H1 (cell line): ENCODE measurements at regions not wholly inside any gene's neighbourhood (a gene's known extent, or its start where the extent isn't known, plus 50 kb on each side); places are given as distances from the start of the nearest gene placed in this dataset.

Experiments
- CTCF ChIA-PET: fragments of 300-600 bp; sonication (Branson Sonifier 250); formaldehyde crosslinking; loops from one replicate; lab custom pipeline; 2021; ENCODE audit not compliant: partially characterized antibody; lab: Charles Lee
- POLR2A ChIA-PET: fragments of 300-600 bp; sonication (Branson Sonifier 250); formaldehyde crosslinking; loops from one replicate; lab custom pipeline; 2021; ENCODE audit warnings: inconsistent platforms; ENCODE audit not compliant: partially characterized antibody; lab: Charles Lee
- DNase-seq, 2 experiments: peaks; one replicate each; pipeline versions ENCODE4 v3.0.0 to v3.0.0-alpha.2; 2010 to 2022; ENCODE audit warnings: low spot score in 2 of 2, low read depth in 1 of 2, mixed read lengths in 1 of 2
- FAIRE-seq: peaks from 2 replicates; lab custom pipeline; 2011; peaks lifted over from hg19 to GRCh38; lab: Jason Lieb, UNC
- H2AFZ ChIP-seq: 2 replicates; pipeline ENCODE4 v1.8.1; 2012; ENCODE audit warnings: low read length, inconsistent platforms
- H2AK5ac ChIP-seq: 2 replicates; pipeline ENCODE4 v1.6.1; 2013; ENCODE audit warnings: low read depth, low read length
- H2BK120ac ChIP-seq: replicated peaks from 2 replicates; pipeline ENCODE3; 2013; ENCODE audit warnings: low read depth, low read length, inconsistent platforms
- H2BK12ac ChIP-seq: 2 replicates; pipeline ENCODE4 v1.6.1; 2013; ENCODE audit warnings: low read depth, low read length
- H2BK15ac ChIP-seq: 2 replicates; pipeline ENCODE4 v1.6.1; 2013; ENCODE audit warnings: low read length
- H2BK20ac ChIP-seq: 2 replicates; pipeline ENCODE4 v1.6.1; 2013; ENCODE audit warnings: low read length
- H2BK5ac ChIP-seq: 2 replicates; pipeline ENCODE4 v1.6.1; 2013; ENCODE audit warnings: low read depth, low read length
- H3K14ac ChIP-seq: 2 replicates; pipeline ENCODE4 v1.6.1; 2013; ENCODE audit warnings: inconsistent platforms; ENCODE audit not compliant: insufficient read length
- H3K18ac ChIP-seq: 2 replicates; pipeline ENCODE4 v1.6.1; 2013; ENCODE audit warnings: low read length; ENCODE audit errors: extremely low read depth
- H3K23ac ChIP-seq: 2 replicates; pipeline ENCODE4 v1.6.1; 2013; ENCODE audit warnings: inconsistent platforms; ENCODE audit not compliant: insufficient read length
- H3K23me2 ChIP-seq: 2 replicates; pipeline ENCODE4 v1.6.1; 2013; ENCODE audit warnings: low read depth, low read length
- H3K27ac ChIP-seq: 2 replicates; pipeline ENCODE4 v1.6.1; 2011; ENCODE audit warnings: low read depth, low read length, inconsistent platforms
- H3K27me3 ChIP-seq, 4 experiments: replicated peaks in 1 of 4; 1 replicate in 1 of 4; 2 replicates in 3 of 4; pipeline versions ENCODE4 v1.6.1 to v1.8.1; 2011 to 2013; ENCODE audit warnings: low read length in 3 of 4, mild to moderate bottlenecking in 3 of 4, inconsistent platforms in 2 of 4, mixed read lengths in 2 of 4, moderate library complexity in 1 of 4; ENCODE audit not compliant: control insufficient read depth in 3 of 4, insufficient read depth in 3 of 4; ENCODE audit errors: extremely low read depth in 1 of 4
- H3K36me3 ChIP-seq, 4 experiments: 2 replicates each; pipeline versions ENCODE4 v1.6.1 to v1.8.1; 2011 to 2013; ENCODE audit warnings: mild to moderate bottlenecking in 4 of 4, low read length in 3 of 4, moderate library complexity in 2 of 4, control low read depth in 1 of 4, inconsistent platforms in 1 of 4; ENCODE audit not compliant: insufficient read depth in 4 of 4, control insufficient read depth in 2 of 4
- H3K4ac ChIP-seq: replicated peaks from 2 replicates; pipeline ENCODE3; 2013; ENCODE audit warnings: low read length, low read depth, mixed read lengths, inconsistent platforms; ENCODE audit not compliant: insufficient read length
- H3K4me1 ChIP-seq, 4 experiments: replicated peaks in 1 of 4; 1 replicate in 1 of 4; 2 replicates in 3 of 4; pipeline versions ENCODE4 v1.6.1 to v1.8.1; 2011 to 2013; ENCODE audit warnings: low read length in 3 of 4, inconsistent platforms in 2 of 4, mixed read lengths in 1 of 4; ENCODE audit not compliant: insufficient read depth in 4 of 4, control insufficient read depth in 3 of 4
- H3K4me2 ChIP-seq, 2 experiments: 2 replicates each; pipeline versions ENCODE4 v1.6.1 to v1.8.1; 2011 to 2013; ENCODE audit warnings: low read depth in 2 of 2, low read length in 2 of 2, control low read depth in 1 of 2, inconsistent platforms in 1 of 2, mild to moderate bottlenecking in 1 of 2; ENCODE audit not compliant: insufficient read depth in 1 of 2
- H3K4me3 ChIP-seq, 4 experiments: fragments of 200-600, 300-600 bp in 1 of 4; sonication (generic), shearing (Covaris generic), sonication (Bioruptor Twin) in 1 of 4; 2 replicates each; pipeline versions ENCODE4 v1.5.1 to v1.8.1; 2011 to 2016; ENCODE audit warnings: low read length in 4 of 4, low read depth in 3 of 4, control low read depth in 2 of 4, inconsistent platforms in 2 of 4, mild to moderate bottlenecking in 2 of 4, mixed read lengths in 1 of 4, moderate library complexity in 1 of 4; ENCODE audit not compliant: insufficient read depth in 2 of 4; ENCODE audit errors: extremely low read depth in 1 of 4
- H3K56ac ChIP-seq: replicated peaks from 2 replicates; pipeline ENCODE3; 2013; ENCODE audit warnings: low read depth, mild to moderate bottlenecking, mixed read lengths, low read length, inconsistent platforms; ENCODE audit not compliant: insufficient read length
- H3K79me1 ChIP-seq: 2 replicates; pipeline ENCODE4 v1.6.1; 2013; ENCODE audit warnings: low read depth, low read length, control low read depth
- H3K79me2 ChIP-seq, 2 experiments: 2 replicates each; pipeline versions ENCODE4 v1.6.1 to v1.8.1; 2012 to 2013; ENCODE audit warnings: low read length in 2 of 2, mild to moderate bottlenecking in 2 of 2, inconsistent platforms in 1 of 2; ENCODE audit not compliant: insufficient read depth in 2 of 2, control insufficient read depth in 1 of 2
- H3K9ac ChIP-seq, 4 experiments: replicated peaks in 1 of 4; 1 replicate in 1 of 4; 2 replicates in 3 of 4; pipeline versions ENCODE4 v1.6.1 to v1.8.1; 2011 to 2013; ENCODE audit warnings: low read depth in 3 of 4, low read length in 3 of 4, control low read depth in 2 of 4, mild to moderate bottlenecking in 2 of 4, moderate library complexity in 2 of 4, inconsistent platforms in 1 of 4; ENCODE audit errors: extremely low read depth in 1 of 4
- H3K9me3 ChIP-seq, 2 experiments: 2 replicates each; pipeline versions ENCODE4 v1.6.1 to v1.8.1; 2012 to 2013; ENCODE audit warnings: mild to moderate bottlenecking in 2 of 2, moderate library complexity in 2 of 2, control low read depth in 1 of 2, inconsistent platforms in 1 of 2, low read depth in 1 of 2, low read length in 1 of 2, mixed read lengths in 1 of 2; ENCODE audit not compliant: insufficient read depth in 2 of 2
- H4K20me1 ChIP-seq, 2 experiments: replicated peaks in 1 of 2; 2 replicates each; pipeline versions ENCODE3 to v1.8.1; 2011 to 2013; ENCODE audit warnings: inconsistent platforms in 2 of 2, low read length in 2 of 2, mild to moderate bottlenecking in 1 of 2; ENCODE audit not compliant: insufficient read depth in 2 of 2, control insufficient read depth in 1 of 2
- H4K5ac ChIP-seq: 2 replicates; pipeline ENCODE4 v1.6.1; 2013; ENCODE audit warnings: low read length, low read depth, mixed read lengths, inconsistent platforms; ENCODE audit not compliant: insufficient read length
- H4K8ac ChIP-seq: 2 replicates; pipeline ENCODE4 v1.8.0; 2013; ENCODE audit warnings: mild to moderate bottlenecking, moderate library complexity, low read length, inconsistent platforms; ENCODE audit not compliant: insufficient read depth; ENCODE audit errors: extremely low read depth
- H4K91ac ChIP-seq: replicated peaks from 2 replicates; pipeline ENCODE3; 2013; ENCODE audit warnings: low read length, mixed read lengths, inconsistent platforms; ENCODE audit not compliant: insufficient read length
- CHD1 ChIP-seq: IDR thresholded peaks from 2 replicates; pipeline ENCODE4 v1.6.1; 2012; ENCODE audit warnings: low read depth, low read length, improper control_type of control experiment
- CREB1 ChIP-seq: IDR thresholded peaks from 2 replicates; pipeline ENCODE4 v1.6.1; 2012; ENCODE audit warnings: inconsistent platforms
- E2F6 ChIP-seq: IDR thresholded peaks from 2 replicates; pipeline ENCODE4 v1.6.1; 2012; ENCODE audit warnings: inconsistent platforms
- EZH2 ChIP-seq: fragments of 200-600 bp; sonication (generic); IDR thresholded peaks from 2 replicates; pipeline ENCODE4 v1.7.1; 2012; ENCODE audit warnings: low read depth, mild to moderate bottlenecking, moderate library complexity, low read length, inconsistent platforms; ENCODE audit not compliant: severe bottlenecking
- FOSL1 ChIP-seq: IDR thresholded peaks from 2 replicates; pipeline ENCODE4 v1.6.1; 2011; ENCODE audit warnings: mild to moderate bottlenecking, low read depth, low read length, moderate library complexity; ENCODE audit not compliant: insufficient read depth
- GTF2F1 ChIP-seq: IDR thresholded peaks from 2 replicates; pipeline ENCODE4 v1.6.1; 2012; ENCODE audit warnings: low read depth, low read length, improper control_type of control experiment, borderline replicate concordance
- NANOG ChIP-seq: IDR thresholded peaks from 2 replicates; pipeline ENCODE4 v1.6.1; 2011; ENCODE audit warnings: low read length, low read depth, mild to moderate bottlenecking, inconsistent platforms; ENCODE audit not compliant: insufficient read depth, poor library complexity, severe bottlenecking
- NRF1 ChIP-seq: IDR thresholded peaks from 2 replicates; pipeline ENCODE4 v1.6.1; 2011; ENCODE audit warnings: mild to moderate bottlenecking, low read depth, low read length, improper control_type of control experiment
- RAD21 ChIP-seq, 2 experiments: IDR thresholded peaks in 1 of 2; conservative IDR thresholded peaks in 1 of 2; 2 replicates each; pipeline ENCODE4 v1.6.1; 2011; ENCODE audit warnings: low read depth in 2 of 2, low read length in 2 of 2, improper control_type of control experiment in 1 of 2, inconsistent platforms in 1 of 2, mild to moderate bottlenecking in 1 of 2, moderate library complexity in 1 of 2
- RBBP5 ChIP-seq: IDR thresholded peaks from 2 replicates; pipeline ENCODE4 v1.7.1; 2012; ENCODE audit warnings: low read depth, mild to moderate bottlenecking, inconsistent platforms, low read length, moderate library complexity, borderline replicate concordance
- RFX5 ChIP-seq: IDR thresholded peaks from 2 replicates; pipeline ENCODE4 v1.6.1; 2011; ENCODE audit warnings: low read depth, low read length, improper control_type of control experiment, borderline replicate concordance
- RNF2 ChIP-seq: fragments of 200-900, 300-1000 bp; sonication (generic); IDR thresholded peaks from 2 replicates; pipeline ENCODE4 v1.7.1; 2016; ENCODE audit warnings: borderline replicate concordance, low read depth, mild to moderate bottlenecking, antibody characterized with exemption, low read length; ENCODE audit not compliant: poor library complexity, severe bottlenecking; ENCODE audit errors: missing control alignments
- ZNF274 ChIP-seq: IDR thresholded peaks from 2 replicates; pipeline ENCODE4 v1.7.0; 2012; ENCODE audit warnings: low read length, borderline replicate concordance; ENCODE audit errors: extremely low read depth
- WGBS, 2 experiments: shearing (Covaris generic) in 1 of 2; methylation state at CpG; one replicate each; pipeline versions ENCODE4 v1.1.6 to v1.1.7; 2013 to 2015; ENCODE audit warnings: low lambda C conversion rate in 2 of 2, mixed read lengths in 2 of 2, inconsistent platforms in 1 of 2, low coverage in 1 of 2, missing lambda C conversion rate in 1 of 2; ENCODE audit not compliant: insufficient replicate concordance in 2 of 2, insufficient coverage in 1 of 2, insufficient read length in 1 of 2; ENCODE audit errors: extremely low coverage in 1 of 2, missing lambda C conversion rate in 1 of 2; 5-methylcytosine and 5-hydroxymethylcytosine counted together

DNA sequence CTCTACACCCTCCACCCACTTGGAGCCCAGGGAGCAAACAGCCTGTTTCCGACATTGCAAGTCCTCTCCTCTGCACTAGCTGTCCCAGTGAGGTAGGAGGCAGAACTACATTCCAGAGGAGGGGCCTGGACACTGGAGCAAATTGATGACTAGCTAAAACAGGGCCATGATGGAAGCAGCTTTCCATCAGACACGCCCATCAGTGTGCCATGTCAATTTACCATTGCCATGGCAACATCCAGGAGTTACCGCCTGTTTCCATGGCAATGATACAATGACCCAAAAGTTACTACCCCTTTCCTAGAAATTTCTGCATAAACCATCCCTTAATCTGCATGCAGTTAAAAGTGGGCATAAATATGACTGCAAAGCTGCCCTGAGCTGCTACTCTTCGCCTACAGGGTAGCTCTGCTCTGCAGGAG is 647.1 kb downstream of the PTPRU start:
- H2BK120ac ChIP-seq, result no peak overlapping the region
- ChIA-PET CTCF (interaction anchor here (1.0 to 2.4 kb wide), 8 partner anchors 12 to 204 kb away, joined by 3 to 9 read pairs (median 3); no protein-coding TSS in a partner anchor), POLR2A (interaction anchor here (0.7 kb wide), 1 partner anchor 47 kb away, joined by 3 read pairs; no protein-coding TSS in a partner anchor)
- H3K27ac ChIP-seq, result no peak overlapping the region
- H2BK12ac ChIP-seq, result no peak overlapping the region
- WGBS, 2 experiments, result 89% methylated on average over 4 of the region's 4 CpGs; no CpG with 5 or more reads in 1 of the 2 experiments
- FAIRE-seq, result no peak
- H3K23ac ChIP-seq, result no peak overlapping the region
- H3K4me3 ChIP-seq, result no peak overlapping the region
- H3K14ac ChIP-seq, result no peak overlapping the region
- no peak overlapping the region for H2AFZ ChIP-seq
- H4K5ac ChIP-seq, result no peak overlapping the region
- H3K18ac ChIP-seq, result no peak overlapping the region
- no peak overlapping the region for H3K4ac ChIP-seq
- no peaks in the 10 kb centered on the region for H3K27me3 ChIP-seq
- H2AK5ac ChIP-seq, result no peak overlapping the region
- DNase-seq, result no peak
- H3K23me2 ChIP-seq, result no peaks in the 10 kb centered on the region
- no peaks in the 10 kb centered on the region for H4K20me1 ChIP-seq
- no peaks in the 10 kb centered on the region for H3K9me3 ChIP-seq
- no peak overlapping the region for H2BK5ac ChIP-seq
- H4K91ac ChIP-seq, result no peak overlapping the region
- H3K79me2 ChIP-seq, result no peaks in the 10 kb centered on the region
- TF ChIP-seq RNF2 (no peak), RAD21 (IDR thresholded peaks at IDR 0.05 in 1 of 2, conservative IDR thresholded peaks at IDR 0.05 in 1 of 2; ENCODE audit: low read depth in 2 of 2, low read length in 2 of 2) (no peak), ZNF274 (no peak), CHD1 (no peak), EZH2 (no peak), FOSL1 (no peak), GTF2F1 (no peak), RFX5 (no peak), NANOG (no peak), CREB1 (no peak), RBBP5 (no peak), NRF1 (no peak), E2F6 (no peak)
- no peak overlapping the region for H3K4me2 ChIP-seq
- no peak overlapping the region for H3K56ac ChIP-seq
- no peak overlapping the region for H2BK15ac ChIP-seq
- no peak overlapping the region for H3K9ac ChIP-seq
- H3K36me3 ChIP-seq, result no peaks in the 10 kb centered on the region
- no peak overlapping the region for H4K8ac ChIP-seq
- H3K79me1 ChIP-seq, result no peaks in the 10 kb centered on the region
- no peak overlapping the region for H2BK20ac ChIP-seq
- H3K4me1 ChIP-seq, result peaks cover 0 to 2% (median 0%) of the 10 kb centered on the region in 4 experiments; a peak in 1 of 7 replicates
